ENCODE measurements at regions not wholly inside any gene's neighbourhood (a gene's known extent, or its start where the extent isn't known, plus 50 kb on each side); places are given as distances from the start of the nearest gene placed in this dataset.
"Not testable (repeated sequence)": the region's sequence is repeated elsewhere in the genome, so short reads cannot be mapped to it uniquely, and the experiment has no call there.

- WGBS: 10% methylated on average over 1 of the region's 1 CpG
- Histone ChIP-seq H3K4me3 (ENCODE audit: low read depth, low read length) (no peak overlapping the region), H3K36me3 (ENCODE audit: insufficient read depth) (no peaks in the 10 kb centered on the region), H3K4me1 (ENCODE audit: insufficient read depth) (no peaks in the 10 kb centered on the region), H3K27ac (ENCODE audit: low read depth) (no peak overlapping the region)
- no peak for DNase-seq (ENCODE audit: extremely low spot score)
Measured at GRCh38 chr5:162638849-162639248, 571.3 kb downstream of the GABRG2 start.

- H3K27ac ChIP-seq (ENCODE audit: low read depth): no peak overlapping the region
- no peak overlapping the region for H3K4me3 ChIP-seq (ENCODE audit: low read depth, low read length)
- WGBS: 35% methylated on average over 4 of the region's 4 CpGs
- no peaks in the 10 kb centered on the region for H3K4me1 ChIP-seq (ENCODE audit: insufficient read depth)
- no peak for DNase-seq (ENCODE audit: extremely low spot score)
- H3K36me3 ChIP-seq (ENCODE audit: insufficient read depth): no peaks in the 10 kb centered on the region
Measured at GRCh38 chr5:162641142-162641813, 573.7 kb downstream of the GABRG2 start.

GRCh38 chr5:162654661-162655405 is 587.3 kb downstream of the GABRG2 start:
- Histone ChIP-seq H3K4me1 (ENCODE audit: insufficient read depth) (no peaks in the 10 kb centered on the region), H3K4me3 (ENCODE audit: low read depth, low read length) (no peak overlapping the region), H3K36me3 (ENCODE audit: insufficient read depth) (no peaks in the 10 kb centered on the region), H3K27ac (ENCODE audit: low read depth) (no peak overlapping the region)
- 67% methylated on average over 1 of the region's 1 CpG for WGBS
- no peak for DNase-seq (ENCODE audit: extremely low spot score)

DNA sequence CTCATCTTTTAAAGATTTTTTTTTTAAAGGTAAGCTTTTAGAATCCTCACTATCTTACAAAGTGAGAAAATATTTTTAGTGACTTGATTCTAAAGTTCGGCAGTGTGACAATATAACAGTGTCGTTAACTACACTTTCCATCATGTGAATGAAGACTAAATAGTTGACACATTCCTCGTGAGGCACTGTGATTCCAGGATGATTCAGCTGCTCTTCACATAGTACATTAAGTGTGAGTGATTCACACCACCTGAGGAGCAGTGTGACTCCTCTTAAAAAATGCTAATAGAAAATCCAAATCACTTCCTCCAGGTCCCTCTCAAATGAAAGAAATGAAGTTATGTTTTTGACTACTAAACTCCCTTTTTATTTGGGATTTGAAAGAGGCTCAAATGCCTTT is 589.5 kb downstream of the GABRG2 start:
- WGBS: 64% methylated on average over 3 of the region's 3 CpGs
- no peaks in the 10 kb centered on the region for H3K4me1 ChIP-seq (ENCODE audit: insufficient read depth)
- H3K27ac ChIP-seq (ENCODE audit: low read depth): no peak overlapping the region
- H3K4me3 ChIP-seq (ENCODE audit: low read depth, low read length): no peak overlapping the region
- no peak for DNase-seq (ENCODE audit: extremely low spot score)
- H3K36me3 ChIP-seq (ENCODE audit: insufficient read depth): no peaks in the 10 kb centered on the region

GRCh38 chr5:162664846-162665245 is 597.3 kb downstream of the GABRG2 start:
- Histone ChIP-seq H3K4me1 (ENCODE audit: insufficient read depth) (no peaks in the 10 kb centered on the region), H3K4me3 (ENCODE audit: low read depth, low read length) (no peak overlapping the region), H3K36me3 (ENCODE audit: insufficient read depth) (peaks cover 2% of the 10 kb centered on the region), H3K27ac (ENCODE audit: low read depth) (no peak overlapping the region)
- no peak for DNase-seq (ENCODE audit: extremely low spot score)
- 64% methylated on average over 3 of the region's 3 CpGs for WGBS

DNA sequence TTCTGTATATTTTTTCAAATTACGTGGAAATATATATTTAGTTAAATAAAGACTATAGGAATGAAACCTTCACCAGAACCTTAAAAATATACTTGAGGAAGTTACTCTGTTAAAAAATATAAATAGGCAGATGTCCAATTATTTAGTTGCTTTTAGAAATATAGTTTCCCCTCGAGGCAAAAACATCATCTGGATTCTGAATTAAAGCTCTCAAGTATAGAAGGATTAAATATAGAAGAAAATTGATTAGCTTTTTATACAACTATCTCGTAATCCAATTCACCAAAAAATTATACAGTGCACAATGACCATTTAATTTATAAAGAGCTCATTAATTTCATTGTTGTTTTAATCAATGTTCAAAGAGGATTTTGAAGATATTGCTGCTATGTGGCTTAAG is 601.4 kb downstream of the GABRG2 start:
- WGBS: 67% methylated on average over 3 of the region's 3 CpGs
- H3K4me1 ChIP-seq (ENCODE audit: insufficient read depth): no peaks in the 10 kb centered on the region
- peaks cover 2% of the 10 kb centered on the region for H3K36me3 ChIP-seq (ENCODE audit: insufficient read depth)
- DNase-seq (ENCODE audit: extremely low spot score): no peak
- H3K27ac ChIP-seq (ENCODE audit: low read depth): no peak overlapping the region
- H3K4me3 ChIP-seq (ENCODE audit: low read depth, low read length): no peak overlapping the region

DNA sequence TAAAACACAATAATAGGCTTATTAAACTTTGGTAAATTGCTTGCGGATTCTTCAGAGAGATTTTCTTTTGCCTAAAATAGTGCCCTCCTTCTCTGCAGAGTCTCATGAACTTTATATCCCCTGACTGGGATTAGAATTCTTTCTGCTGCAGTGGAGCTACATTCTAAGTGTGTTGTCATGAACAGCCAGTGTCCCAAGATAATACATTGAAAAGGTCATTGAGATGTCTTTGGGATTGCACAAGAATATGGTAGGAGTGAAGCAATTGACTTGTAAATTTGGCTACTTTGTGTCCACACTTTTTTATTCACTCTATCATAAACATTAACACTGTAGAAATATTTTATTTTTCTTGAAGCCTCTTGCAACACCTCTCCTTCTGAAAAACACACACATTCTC is 604.5 kb downstream of the GABRG2 start:
- Histone ChIP-seq H3K4me3 (ENCODE audit: low read depth, low read length) (no peak overlapping the region), H3K4me1 (ENCODE audit: insufficient read depth) (no peaks in the 10 kb centered on the region), H3K27ac (ENCODE audit: low read depth) (no peak overlapping the region), H3K36me3 (ENCODE audit: insufficient read depth) (no peaks in the 10 kb centered on the region)
- no peak for DNase-seq (ENCODE audit: extremely low spot score)
- WGBS: 87% methylated on average over 1 of the region's 1 CpG

- Histone ChIP-seq H3K27ac (ENCODE audit: low read depth) (no peak overlapping the region), H3K36me3 (ENCODE audit: insufficient read depth) (no peaks in the 10 kb centered on the region), H3K4me3 (ENCODE audit: low read depth, low read length) (no peak overlapping the region), H3K4me1 (ENCODE audit: insufficient read depth) (no peaks in the 10 kb centered on the region)
- 70% methylated on average over 2 of the region's 2 CpGs for WGBS
- no peak for DNase-seq (ENCODE audit: extremely low spot score)
Measured at GRCh38 chr5:162683284-162683683, 615.7 kb downstream of the GABRG2 start.

- Histone ChIP-seq H3K4me1 (ENCODE audit: insufficient read depth) (no peaks in the 10 kb centered on the region), H3K4me3 (ENCODE audit: low read depth, low read length) (no peak overlapping the region), H3K27ac (ENCODE audit: low read depth) (no peak overlapping the region), H3K36me3 (ENCODE audit: insufficient read depth) (no peaks in the 10 kb centered on the region)
- WGBS: 28% methylated on average over 3 of the region's 3 CpGs
- DNase-seq (ENCODE audit: extremely low spot score): no peak
Measured at GRCh38 chr5:162684145-162684544, 616.6 kb downstream of the GABRG2 start.

GRCh38 chr5:162685302-162685701 is 617.7 kb downstream of the GABRG2 start:
- Histone ChIP-seq H3K36me3 (ENCODE audit: insufficient read depth) (no peaks in the 10 kb centered on the region), H3K4me1 (ENCODE audit: insufficient read depth) (no peaks in the 10 kb centered on the region), H3K4me3 (ENCODE audit: low read depth, low read length) (no peak overlapping the region), H3K27ac (ENCODE audit: low read depth) (no peak overlapping the region)
- WGBS: 94% methylated on average over 15 of the region's 15 CpGs
- no peak for DNase-seq (ENCODE audit: extremely low spot score)

- 88% methylated on average over 5 of the region's 5 CpGs for WGBS
- not testable (repeated sequence) for H3K4me3 ChIP-seq (ENCODE audit: low read depth, low read length)
Measured at GRCh38 chr5:162696272-162696671, 628.7 kb downstream of the GABRG2 start.

GRCh38 chr5:162699361-162699760 is 631.8 kb downstream of the GABRG2 start:
- WGBS: 69% methylated on average over 4 of the region's 4 CpGs
- H3K4me3 ChIP-seq (ENCODE audit: low read depth, low read length): no peak overlapping the region

More at GRCh38 chr5:162696272-162696671, 628.7 kb downstream of the GABRG2 start:
- not testable (repeated sequence) for H3K4me1 ChIP-seq (ENCODE audit: insufficient read depth); H3K36me3 ChIP-seq (ENCODE audit: insufficient read depth); DNase-seq (ENCODE audit: extremely low spot score); H3K27ac ChIP-seq (ENCODE audit: low read depth)

GRCh38 chr5:162703914-162704313 is 636.3 kb downstream of the GABRG2 start:
- Histone ChIP-seq H3K4me1 (ENCODE audit: insufficient read depth) (no peaks in the 10 kb centered on the region), H3K36me3 (ENCODE audit: insufficient read depth) (no peaks in the 10 kb centered on the region), H3K4me3 (ENCODE audit: low read depth, low read length) (no peak overlapping the region), H3K27ac (ENCODE audit: low read depth) (no peak overlapping the region)
- DNase-seq (ENCODE audit: extremely low spot score): no peak
- WGBS: 65% methylated on average over 2 of the region's 2 CpGs

More at GRCh38 chr5:162699361-162699760, 631.8 kb downstream of the GABRG2 start:
- Histone ChIP-seq H3K4me1 (ENCODE audit: insufficient read depth) (no peaks in the 10 kb centered on the region), H3K36me3 (ENCODE audit: insufficient read depth) (no peaks in the 10 kb centered on the region), H3K27ac (ENCODE audit: low read depth) (no peak overlapping the region)
- DNase-seq (ENCODE audit: extremely low spot score): no peak

GRCh38 chr5:162711244-162711643 is 643.7 kb downstream of the GABRG2 start:
- Histone ChIP-seq H3K4me1 (ENCODE audit: insufficient read depth) (no peaks in the 10 kb centered on the region), H3K36me3 (ENCODE audit: insufficient read depth) (no peaks in the 10 kb centered on the region), H3K4me3 (ENCODE audit: low read depth, low read length) (no peak overlapping the region), H3K27ac (ENCODE audit: low read depth) (no peak overlapping the region)
- no peak for DNase-seq (ENCODE audit: extremely low spot score)
- 69% methylated on average over 4 of the region's 4 CpGs for WGBS
